Panc1 (cell line): ENCODE measurements at regions not wholly inside any gene's neighbourhood (a gene's known extent, or its start where the extent isn't known, plus 50 kb on each side); places are given as distances from the start of the nearest gene placed in this dataset.

Source experiments
- ATAC-seq: fragments of 200-7000 bp; cut with Tn5 transposase; 2 replicates; pipeline ENCODE4 v1.9.1; 2020; ENCODE audit warnings: mild to moderate bottlenecking, moderate library complexity
- BruUV-seq: library from RNA; stranded (reverse); fragments of 400-500 nt; replicated peaks from 2 replicates; lab custom pipeline; 2021; lab: Mats Ljungman, UMichigan
- CTCF ChIA-PET: fragments of 300-600 bp; sonication (Branson Sonifier 250); formaldehyde crosslinking; loops from one replicate; lab custom pipeline; 2022; ENCODE audit warnings: antibody characterized with exemption; lab: Charles Lee
- POLR2A ChIA-PET: fragments of 300-600 bp; sonication (Branson Sonifier 250); formaldehyde crosslinking; loops from one replicate; lab custom pipeline; 2022; ENCODE audit warnings: antibody characterized with exemption; lab: Charles Lee
- DNase-seq: peaks from one replicate; pipeline ENCODE4 v3.0.0-alpha.2; 2010; ENCODE audit warnings: low read depth, low spot score
- H3K27ac ChIP-seq: 2 replicates; pipeline ENCODE4 v1.5.1; 2011; ENCODE audit warnings: mild to moderate bottlenecking, low read length, inconsistent platforms
- H3K27me3 ChIP-seq: fragments of 200-500 bp; sonication (Bioruptor generic); 2 replicates; pipeline ENCODE4 v1.6.0; 2014; ENCODE audit warnings: low read length, inconsistent platforms; ENCODE audit not compliant: control insufficient read depth, insufficient read depth
- H3K36me3 ChIP-seq: fragments of 200-500 bp; sonication (Bioruptor generic); 2 replicates; pipeline ENCODE4 v1.5.1; 2014; ENCODE audit warnings: inconsistent platforms, mild to moderate bottlenecking, low read length, moderate library complexity; ENCODE audit not compliant: control insufficient read depth, insufficient read depth
- H3K4me1 ChIP-seq: 2 replicates; pipeline ENCODE4 v1.5.1; 2011; ENCODE audit warnings: inconsistent platforms, mild to moderate bottlenecking, low read length, moderate library complexity; ENCODE audit not compliant: control insufficient read depth, insufficient read depth
- H3K4me3 ChIP-seq, 2 experiments: 2 replicates each; pipeline ENCODE4 v1.5.1; 2011 to 2012; ENCODE audit warnings: low read depth in 2 of 2, low read length in 2 of 2, mild to moderate bottlenecking in 2 of 2, inconsistent platforms in 1 of 2, moderate library complexity in 1 of 2
- H3K9me3 ChIP-seq: fragments of 200-500 bp; sonication (Bioruptor generic); 2 replicates; pipeline ENCODE4 v1.5.1; 2014; ENCODE audit warnings: low read depth, mild to moderate bottlenecking, inconsistent platforms, low read length, moderate library complexity; ENCODE audit not compliant: control insufficient read depth, insufficient read depth
- CTCF ChIP-seq: fragments of 450-650 bp; IDR thresholded peaks from 2 replicates; pipeline ENCODE4 v1.5.1; 2017; ENCODE audit warnings: mild to moderate bottlenecking
- POLR2AphosphoS5 ChIP-seq: IDR thresholded peaks from 2 replicates; pipeline ENCODE4 v1.6.1; 2012; ENCODE audit warnings: mild to moderate bottlenecking, low read depth, low read length, moderate library complexity
- REST ChIP-seq, 2 experiments: IDR thresholded peaks; 2 replicates each; pipeline ENCODE4 v1.6.1; 2011 to 2012; ENCODE audit warnings: low read depth in 2 of 2, control low read depth in 1 of 2, low read length in 1 of 2, mild to moderate bottlenecking in 1 of 2, moderate library complexity in 1 of 2; ENCODE audit not compliant: insufficient read depth in 1 of 2
- SIN3A ChIP-seq: IDR thresholded peaks from 2 replicates; pipeline ENCODE4 v1.6.1; 2012; ENCODE audit warnings: low read depth, mild to moderate bottlenecking, low read length, moderate library complexity, borderline replicate concordance; ENCODE audit not compliant: insufficient read depth
- TCF7L2 ChIP-seq: IDR thresholded peaks from 2 replicates; pipeline ENCODE4 v1.6.1; 2011; ENCODE audit warnings: mild to moderate bottlenecking, low read depth, low read length, inconsistent platforms
- in situ Hi-C: cut with HindIII; loops from 2 replicates; pipeline ENCODE4 v1.10.0; 2016; ENCODE audit warnings: low sequenced_read_pairs, low pct_unique_long_range_greater_than_20kb
- intact Hi-C: fragments of 100-400 bp; cut with micrococcal nuclease; formaldehyde crosslinking; loops from one replicate; pipeline ENCODE4 v1.10.0; 2022; ENCODE audit not compliant: unreplicated experiment

GRCh38 chr12:28083840-28084678, 106.2 kb upstream of the CCDC91 start:
- Histone ChIP-seq H3K27ac (no peak overlapping the region), H3K9me3 (no peaks in the 10 kb centered on the region), H3K4me3 (no peak overlapping the region), H3K4me1 (no peaks in the 10 kb centered on the region), H3K36me3 (no peaks in the 10 kb centered on the region), H3K27me3 (no peaks in the 10 kb centered on the region)
- intact Hi-C loops (no loop called here), in situ Hi-C loops (no loop called here)
- DNase-seq (no peak), ATAC-seq (no peak)
- ChIA-PET CTCF (no interaction called here), POLR2A (no interaction called here)
- TF ChIP-seq TCF7L2 (no peak), REST (IDR thresholded peaks at IDR 0.05; ENCODE audit: insufficient read depth in 1 of 2, low read depth in 2 of 2, low read length in 1 of 2) (no peak), CTCF (no peak), SIN3A (no peak), POLR2AphosphoS5 (no peak)
- no TSS peak for BruUV-seq

GRCh38 chr12:28086521-28087155, 103.6 kb upstream of the CCDC91 start:
- TF ChIP-seq SIN3A (no peak), POLR2AphosphoS5 (no peak), CTCF (no peak), TCF7L2 (no peak), REST (IDR thresholded peaks at IDR 0.05; ENCODE audit: insufficient read depth in 1 of 2, low read depth in 2 of 2, low read length in 1 of 2) (no peak)
- in situ Hi-C loops = no loop called here
- Histone ChIP-seq H3K4me3 (no peak overlapping the region), H3K27me3 (no peaks in the 10 kb centered on the region), H3K36me3 (no peaks in the 10 kb centered on the region), H3K9me3 (no peaks in the 10 kb centered on the region), H3K4me1 (no peaks in the 10 kb centered on the region), H3K27ac (no peak overlapping the region)
- DNase-seq (no peak), ATAC-seq (no peak)
- ChIA-PET POLR2A (no interaction called here), CTCF (no interaction called here)
- intact Hi-C loops = no loop called here
- BruUV-seq = no TSS peak
